ENCODE measurements at regions not wholly inside any gene's neighbourhood (a gene's known extent, or its start where the extent isn't known, plus 50 kb on each side); places are given as distances from the start of the nearest gene placed in this dataset.

- Histone ChIP-seq H3K9me3 (no peaks in the 10 kb centered on the region), H3K27me3 (no peaks in the 10 kb centered on the region), H3K4me3 (no peak overlapping the region), H3K4me1 (no peaks in the 10 kb centered on the region), H3K36me3 (no peaks in the 10 kb centered on the region), H3K27ac (no peak overlapping the region)
- no peak for TF ChIP-seq CTCF (IDR thresholded peaks at IDR 0.05)
- TF ChIP-seq POLR2A (IDR thresholded peaks at IDR 0.05) = no peak
- intact Hi-C loops (cut with DNase I; ENCODE audit: low total_unique reads) = no loop called here
- DNase-seq = no peak
Observed at GRCh38 chr12:118682656-118683055, 298.7 kb upstream of the SRRM4 start.

- Histone ChIP-seq H3K4me3 (no peak overlapping the region), H3K36me3 (no peaks in the 10 kb centered on the region), H3K27me3 (no peaks in the 10 kb centered on the region), H3K4me1 (no peaks in the 10 kb centered on the region), H3K9me3 (no peaks in the 10 kb centered on the region), H3K27ac (no peak overlapping the region)
- no peak for DNase-seq
- TF ChIP-seq POLR2A (IDR thresholded peaks at IDR 0.05) (no peak), CTCF (IDR thresholded peaks at IDR 0.05) (no peak)
- intact Hi-C loops (cut with DNase I; ENCODE audit: low total_unique reads) = no loop called here
Observed at GRCh38 chr12:118685983-118686607, 295.2 kb upstream of the SRRM4 start.

- Histone ChIP-seq H3K27ac (no peak overlapping the region), H3K27me3 (no peaks in the 10 kb centered on the region), H3K4me3 (no peak overlapping the region), H3K4me1 (no peaks in the 10 kb centered on the region), H3K36me3 (no peaks in the 10 kb centered on the region), H3K9me3 (no peaks in the 10 kb centered on the region)
- TF ChIP-seq CTCF (IDR thresholded peaks at IDR 0.05) (no peak), POLR2A (IDR thresholded peaks at IDR 0.05) (no peak)
- no peak for DNase-seq
- intact Hi-C loops (cut with DNase I; ENCODE audit: low total_unique reads) = no loop called here
Observed at GRCh38 chr12:118689793-118690192, 291.5 kb upstream of the SRRM4 start.

- H3K9me3 ChIP-seq = no peaks in the 10 kb centered on the region
- H3K4me1 ChIP-seq = no peaks in the 10 kb centered on the region
- no peak for DNase-seq
- no peaks in the 10 kb centered on the region for H3K27me3 ChIP-seq
- intact Hi-C loops (cut with DNase I; ENCODE audit: low total_unique reads) = no loop called here
- no peaks in the 10 kb centered on the region for H3K36me3 ChIP-seq
- H3K27ac ChIP-seq = no peak overlapping the region
- TF ChIP-seq POLR2A (IDR thresholded peaks at IDR 0.05) (no peak), CTCF (IDR thresholded peaks at IDR 0.05) (no peak)
- no peak overlapping the region for H3K4me3 ChIP-seq
Observed at GRCh38 chr12:118690506-118690905, 290.8 kb upstream of the SRRM4 start.

- no peaks in the 10 kb centered on the region for H3K4me1 ChIP-seq
- no peak overlapping the region for H3K27ac ChIP-seq
- H3K4me3 ChIP-seq = no peak overlapping the region
- no peaks in the 10 kb centered on the region for H3K36me3 ChIP-seq
- H3K27me3 ChIP-seq = no peaks in the 10 kb centered on the region
- no peak for TF ChIP-seq POLR2A (IDR thresholded peaks at IDR 0.05)
- TF ChIP-seq CTCF (IDR thresholded peaks at IDR 0.05) = no peak
- no peaks in the 10 kb centered on the region for H3K9me3 ChIP-seq
- no peak for DNase-seq
- intact Hi-C loops (cut with DNase I; ENCODE audit: low total_unique reads) = no loop called here
Observed at GRCh38 chr12:118694128-118694775, 287.1 kb upstream of the SRRM4 start.

Data from uterus (tissue), 3 donors.